ENCODE measurements at regions not wholly inside any gene's neighbourhood (a gene's known extent, or its start where the extent isn't known, plus 50 kb on each side); places are given as distances from the start of the nearest gene placed in this dataset.

- TF ChIP-seq CTCF (IDR thresholded peaks at IDR 0.05) (no peak), POLR2A (IDR thresholded peaks at IDR 0.05) (no peak), EP300 (IDR thresholded peaks at IDR 0.05) (no peak)
- Histone ChIP-seq H3K9me3 (no peaks in the 10 kb centered on the region), H3K27me3 (no peaks in the 10 kb centered on the region), H3K4me1 (peaks cover 0 to 20% (median 0%) of the 10 kb centered on the region in 4 donors), H3K36me3 (no peaks in the 10 kb centered on the region), H3K27ac (no peak overlapping the region), H3K4me3 (no peak overlapping the region)
- WGBS, 2 donors, result 93 to 95% methylated on average over 11 to 15 of the region's 15 CpGs
- no peak for DNase-seq (ENCODE audit: low spot score in 2 of 2)
Measured at GRCh38 chr10:124342136-124342820, 76.4 kb downstream of the OAT start.

GRCh38 chr10:124341768-124342135 lies 77.0 kb downstream of the OAT start:
- 64 to 77% methylated on average over 3 of the region's 3 CpGs for WGBS, 2 donors

GRCh38 chr10:124340033-124340760 lies 78.5 kb downstream of the OAT start:
- Histone ChIP-seq H3K36me3 (no peaks in the 10 kb centered on the region), H3K9me3 (peaks cover 0 to 6% (median 0%) of the 10 kb centered on the region in 4 donors), H3K4me1 (peaks cover 0 to 20% (median 0%) of the 10 kb centered on the region in 4 donors), H3K4me3 (no peak overlapping the region), H3K27me3 (no peaks in the 10 kb centered on the region), H3K27ac (no peak overlapping the region)
- no peak for DNase-seq (ENCODE audit: low spot score in 2 of 2)
- TF ChIP-seq POLR2A (IDR thresholded peaks at IDR 0.05), result no peak
- TF ChIP-seq EP300 (IDR thresholded peaks at IDR 0.05), result no peak
- no peak for TF ChIP-seq CTCF (IDR thresholded peaks at IDR 0.05)
- WGBS, 2 donors, result 48 to 65% methylated on average over 8 to 10 of the region's 10 CpGs

More at GRCh38 chr10:124341768-124342135, 77.0 kb downstream of the OAT start:
- Histone ChIP-seq H3K9me3 (no peaks in the 10 kb centered on the region), H3K27ac (no peak overlapping the region), H3K4me3 (no peak overlapping the region), H3K27me3 (no peaks in the 10 kb centered on the region), H3K4me1 (peaks cover 0 to 20% (median 0%) of the 10 kb centered on the region in 4 donors), H3K36me3 (no peaks in the 10 kb centered on the region)
- TF ChIP-seq POLR2A (IDR thresholded peaks at IDR 0.05) (no peak), EP300 (IDR thresholded peaks at IDR 0.05) (no peak), CTCF (IDR thresholded peaks at IDR 0.05) (no peak)
- DNase-seq (ENCODE audit: low spot score in 2 of 2), result no peak

- 79 to 81% methylated on average over 16 of the region's 16 CpGs for WGBS, 2 donors
- Histone ChIP-seq H3K9me3 (peaks cover 0 to 6% (median 0%) of the 10 kb centered on the region in 4 donors), H3K27me3 (no peaks in the 10 kb centered on the region), H3K4me1 (peaks cover 0 to 20% (median 0%) of the 10 kb centered on the region in 4 donors), H3K36me3 (no peaks in the 10 kb centered on the region), H3K4me3 (no peak overlapping the region), H3K27ac (no peak overlapping the region)
- no peak for DNase-seq (ENCODE audit: low spot score in 2 of 2)
- TF ChIP-seq EP300 (IDR thresholded peaks at IDR 0.05) (no peak), POLR2A (IDR thresholded peaks at IDR 0.05) (no peak), CTCF (IDR thresholded peaks at IDR 0.05) (no peak)
Measured at GRCh38 chr10:124339119-124340032, 79.3 kb downstream of the OAT start.
